ENCODE measurements at regions not wholly inside any gene's neighbourhood (a gene's known extent, or its start where the extent isn't known, plus 50 kb on each side); places are given as distances from the start of the nearest gene placed in this dataset.

DNA sequence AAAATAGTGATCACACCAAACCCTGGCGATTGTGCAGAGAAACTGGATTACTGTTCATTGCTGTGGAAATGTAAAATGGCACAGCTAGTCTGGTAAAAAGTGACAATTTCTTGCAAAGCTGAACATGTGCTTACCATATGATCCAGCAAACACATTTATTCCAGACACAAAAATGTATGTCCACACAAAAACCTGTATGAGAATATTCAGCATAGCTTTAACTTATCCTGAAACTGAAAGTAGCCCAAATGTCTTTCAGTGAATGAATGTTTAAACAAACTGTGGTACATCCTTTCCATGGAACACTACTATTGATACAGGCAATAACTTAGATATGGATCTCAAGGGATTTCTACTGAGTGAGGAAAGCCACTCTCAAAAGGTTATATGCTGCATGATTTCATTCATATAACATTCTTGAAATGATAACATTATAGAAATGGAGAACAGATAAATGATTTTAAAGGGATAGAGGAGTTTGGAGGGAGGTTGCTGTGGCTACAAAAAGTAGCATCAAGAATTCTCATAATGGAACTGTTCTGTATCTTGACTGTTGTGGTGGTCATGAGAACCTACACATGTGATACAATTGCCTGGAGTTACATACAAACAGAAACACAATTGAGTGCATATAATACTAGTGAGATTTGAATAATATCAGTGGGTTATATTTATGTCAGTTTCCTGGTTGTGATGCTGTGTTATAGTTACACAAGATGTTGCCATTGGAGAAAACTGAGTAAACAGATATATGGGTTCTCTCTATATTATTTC, 70.7 kb upstream of the DPH6 start:
- TF ChIP-seq, protein P1, sequence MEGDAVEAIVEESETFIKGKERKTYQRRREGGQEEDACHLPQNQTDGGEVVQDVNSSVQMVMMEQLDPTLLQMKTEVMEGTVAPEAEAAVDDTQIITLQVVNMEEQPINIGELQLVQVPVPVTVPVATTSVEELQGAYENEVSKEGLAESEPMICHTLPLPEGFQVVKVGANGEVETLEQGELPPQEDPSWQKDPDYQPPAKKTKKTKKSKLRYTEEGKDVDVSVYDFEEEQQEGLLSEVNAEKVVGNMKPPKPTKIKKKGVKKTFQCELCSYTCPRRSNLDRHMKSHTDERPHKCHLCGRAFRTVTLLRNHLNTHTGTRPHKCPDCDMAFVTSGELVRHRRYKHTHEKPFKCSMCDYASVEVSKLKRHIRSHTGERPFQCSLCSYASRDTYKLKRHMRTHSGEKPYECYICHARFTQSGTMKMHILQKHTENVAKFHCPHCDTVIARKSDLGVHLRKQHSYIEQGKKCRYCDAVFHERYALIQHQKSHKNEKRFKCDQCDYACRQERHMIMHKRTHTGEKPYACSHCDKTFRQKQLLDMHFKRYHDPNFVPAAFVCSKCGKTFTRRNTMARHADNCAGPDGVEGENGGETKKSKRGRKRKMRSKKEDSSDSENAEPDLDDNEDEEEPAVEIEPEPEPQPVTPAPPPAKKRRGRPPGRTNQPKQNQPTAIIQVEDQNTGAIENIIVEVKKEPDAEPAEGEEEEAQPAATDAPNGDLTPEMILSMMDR (IDR thresholded peaks at IDR 0.05; ENCODE audit: low read depth, low read length, missing control alignments): no peak
- in situ Hi-C loops (cut with HindIII; ENCODE audit: low pct_ligation_motif_present, low sequenced_read_pairs): no loop called here
- H3K27me3 ChIP-seq (replicated peaks): no peaks in the 10 kb centered on the region
- no peak for DNase-seq
- no peak overlapping the region for H3K4me3 ChIP-seq (ENCODE audit: low read depth, low read length)
- no peak overlapping the region for H3K27ac ChIP-seq
- no peaks in the 10 kb centered on the region for H3K36me3 ChIP-seq (replicated peaks)

DNA sequence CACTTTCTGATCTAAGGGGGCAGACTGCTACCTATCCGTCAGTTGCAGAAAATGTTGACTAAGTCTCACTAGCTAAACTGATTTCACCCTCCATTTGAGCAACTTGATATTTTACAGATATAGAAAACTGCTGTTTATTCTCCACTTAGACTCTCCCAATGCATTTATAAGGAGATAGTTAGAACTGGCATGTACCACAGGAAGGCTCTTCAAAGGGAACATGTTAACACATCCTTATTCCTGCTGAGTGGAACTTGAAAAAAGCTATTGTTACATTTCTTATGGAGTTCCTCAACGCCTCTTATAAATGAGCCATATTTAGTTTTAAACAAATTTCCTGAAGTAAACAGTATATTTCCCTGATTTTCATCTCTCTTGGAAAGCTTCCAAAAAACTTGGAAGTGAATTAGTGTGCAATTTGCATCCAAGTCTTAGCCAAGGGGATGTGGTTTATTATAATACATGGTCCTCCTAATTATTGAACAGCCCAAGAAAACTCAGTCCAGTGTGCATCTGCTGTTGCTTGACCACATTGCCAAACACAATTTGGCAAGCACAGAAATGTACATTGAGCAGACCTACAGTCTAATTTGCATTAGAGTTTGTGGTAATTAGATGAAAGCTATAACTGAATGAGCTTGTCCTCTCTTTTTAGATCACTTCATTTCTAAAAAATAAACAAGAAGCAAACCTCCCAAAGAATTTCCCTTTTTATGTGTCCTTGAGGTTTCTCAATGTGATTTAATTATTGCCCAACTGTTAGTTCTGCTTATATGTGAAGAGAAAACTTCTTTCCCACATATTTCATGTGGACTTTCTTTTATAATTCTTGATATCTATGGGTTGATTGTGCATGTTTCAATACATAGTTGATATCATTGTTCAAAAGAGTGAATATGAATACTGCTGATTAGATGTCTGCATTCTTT, 72.6 kb upstream of the DPH6 start:
- no peak for DNase-seq
- no peak overlapping the region for H3K4me3 ChIP-seq (ENCODE audit: low read depth, low read length)
- in situ Hi-C loops (cut with HindIII; ENCODE audit: low pct_ligation_motif_present, low sequenced_read_pairs): no loop called here
- no peak overlapping the region for H3K27ac ChIP-seq
- TF ChIP-seq, protein P1 (IDR thresholded peaks at IDR 0.05; ENCODE audit: low read depth, low read length, missing control alignments): no peak
- no peaks in the 10 kb centered on the region for H3K27me3 ChIP-seq (replicated peaks)
- no peaks in the 10 kb centered on the region for H3K36me3 ChIP-seq (replicated peaks)

DNA sequence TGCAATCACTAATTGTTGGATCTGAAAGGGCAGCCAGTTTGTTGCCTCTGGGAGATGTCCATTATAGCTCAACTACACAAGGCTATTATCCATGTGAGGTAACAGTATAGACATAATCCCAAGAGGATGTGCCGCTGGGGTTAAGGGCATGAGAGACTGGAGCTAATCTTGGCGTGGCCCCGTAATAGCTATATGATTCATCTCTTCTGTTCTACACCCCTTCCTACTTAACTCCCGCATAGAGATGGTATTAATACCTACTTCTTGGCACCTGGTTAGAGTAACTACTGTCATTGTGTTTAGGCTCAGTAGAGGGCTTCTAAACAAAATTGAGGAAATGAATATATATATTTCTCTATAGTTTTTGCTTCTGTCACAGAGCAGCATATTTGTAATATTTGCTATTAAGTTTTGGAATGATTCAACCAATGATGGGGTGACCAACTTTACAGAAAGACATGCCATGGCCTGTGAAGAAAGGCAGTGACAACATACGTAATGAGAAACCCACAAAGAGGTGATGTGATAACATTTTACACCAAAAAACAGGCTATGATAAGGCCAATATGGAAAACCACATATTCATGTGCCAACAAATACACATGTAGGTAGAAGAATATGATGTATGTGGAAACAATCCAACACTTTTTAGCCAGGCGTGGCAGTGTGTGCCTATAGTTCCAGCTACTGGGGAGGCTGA, 76.8 kb upstream of the DPH6 start:
- H3K27ac ChIP-seq: no peak overlapping the region
- H3K27me3 ChIP-seq (replicated peaks): no peaks in the 10 kb centered on the region
- in situ Hi-C loops (cut with HindIII; ENCODE audit: low pct_ligation_motif_present, low sequenced_read_pairs): no loop called here
- TF ChIP-seq, protein P1 (IDR thresholded peaks at IDR 0.05; ENCODE audit: low read depth, low read length, missing control alignments): no peak
- no peak overlapping the region for H3K4me3 ChIP-seq (ENCODE audit: low read depth, low read length)
- H3K36me3 ChIP-seq (replicated peaks): no peaks in the 10 kb centered on the region
- DNase-seq: no peak

DNA sequence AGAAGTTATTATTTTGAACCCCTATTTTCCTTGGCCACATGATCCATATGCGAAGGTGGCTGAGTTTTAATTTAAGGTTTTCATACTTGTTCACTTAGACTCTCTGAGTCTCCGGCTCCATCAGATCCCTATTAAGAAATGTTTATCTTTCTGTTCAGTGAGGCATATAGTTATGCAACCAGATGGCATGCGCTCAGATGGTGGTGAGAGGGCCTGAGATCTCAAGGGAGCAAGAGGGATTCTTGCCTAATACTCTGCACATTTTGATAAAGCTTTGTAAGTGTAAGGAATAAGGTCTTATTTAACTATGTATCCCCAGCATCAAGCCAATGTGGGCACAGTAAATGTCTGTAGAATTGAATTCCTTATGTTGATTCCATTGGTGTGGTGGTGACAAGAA, 78.9 kb upstream of the DPH6 start:
- peak; percentile 82 for DNase-seq
- TF ChIP-seq, protein P1 (IDR thresholded peaks at IDR 0.05; ENCODE audit: low read depth, low read length, missing control alignments): no peak
- H3K36me3 ChIP-seq (replicated peaks): no peaks in the 10 kb centered on the region
- peak overlapping the region; percentile 2 for H3K27ac ChIP-seq
- in situ Hi-C loops (cut with HindIII; ENCODE audit: low pct_ligation_motif_present, low sequenced_read_pairs): no loop called here
- no peak overlapping the region for H3K4me3 ChIP-seq (ENCODE audit: low read depth, low read length)
- H3K27me3 ChIP-seq (replicated peaks): no peaks in the 10 kb centered on the region

DNA sequence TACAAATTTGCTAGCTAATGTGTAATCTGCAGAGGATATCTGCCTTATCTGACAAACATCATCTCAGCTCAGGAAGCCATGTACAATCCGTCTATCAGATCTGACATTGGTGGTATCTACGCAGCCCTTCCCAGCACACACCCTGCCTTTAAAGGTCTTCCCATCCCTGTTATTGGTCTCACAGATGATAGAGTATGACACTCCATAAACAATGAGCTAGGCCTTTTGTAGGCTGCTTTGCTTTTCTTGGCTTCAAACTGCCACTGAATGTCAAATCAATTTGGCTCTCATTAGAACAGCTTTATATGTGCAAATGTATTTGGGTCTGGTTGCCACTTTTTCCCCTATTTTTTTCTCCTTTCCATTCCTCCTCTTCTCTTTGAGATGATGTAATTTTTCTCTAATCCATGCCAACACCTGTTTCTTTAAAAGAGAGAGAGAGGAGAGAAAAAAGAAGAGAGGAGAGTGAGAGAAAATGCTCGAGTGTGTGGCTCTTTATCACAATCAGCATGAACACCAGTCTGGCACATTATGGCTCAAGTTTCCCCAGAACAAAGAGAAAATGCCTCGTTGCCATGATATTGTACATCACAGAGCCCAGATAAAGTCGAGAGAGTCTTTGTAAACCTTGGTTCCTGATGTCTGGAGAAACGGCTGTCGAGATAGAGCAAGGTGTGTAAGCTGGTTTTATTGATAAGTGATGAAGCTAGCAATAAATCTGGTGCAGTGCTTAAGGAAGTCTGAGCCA, 80.8 kb upstream of the DPH6 start:
- in situ Hi-C loops (cut with HindIII; ENCODE audit: low pct_ligation_motif_present, low sequenced_read_pairs): no loop called here
- H3K27ac ChIP-seq: no peak overlapping the region
- H3K36me3 ChIP-seq (replicated peaks): no peaks in the 10 kb centered on the region
- DNase-seq: no peak
- H3K4me3 ChIP-seq (ENCODE audit: low read depth, low read length): no peak overlapping the region
- TF ChIP-seq, protein P1 (IDR thresholded peaks at IDR 0.05; ENCODE audit: low read depth, low read length, missing control alignments): no peak
- no peaks in the 10 kb centered on the region for H3K27me3 ChIP-seq (replicated peaks)

Measured in brain microvascular endothelial cell (primary cell).